PC-3 (cell line): ENCODE measurements at regions not wholly inside any gene's neighbourhood (a gene's known extent, or its start where the extent isn't known, plus 50 kb on each side); places are given as distances from the start of the nearest gene placed in this dataset.

ENCODE experiments used
- CTCF ChIP-seq: fragments of 300-600 bp; sonication (generic); conservative IDR thresholded peaks from 2 replicates; pipeline ENCODE4 v1.5.1; 2017; ENCODE audit warnings: antibody characterized with exemption, low read depth, mild to moderate bottlenecking, low read length
- EZH2 ChIP-seq: fragments of 300-600 bp; sonication (generic); IDR thresholded peaks from one replicate; pipeline ENCODE4 v1.6.1; 2017; ENCODE audit warnings: antibody characterized with exemption, mild to moderate bottlenecking, low read length; ENCODE audit not compliant: unreplicated experiment
- EZH2phosphoT487 ChIP-seq: fragments of 300-600 bp; sonication (generic); IDR thresholded peaks from 2 replicates; pipeline ENCODE4 v1.6.1; 2018; ENCODE audit warnings: mild to moderate bottlenecking, antibody characterized with exemption, low read length, borderline replicate concordance

DNA sequence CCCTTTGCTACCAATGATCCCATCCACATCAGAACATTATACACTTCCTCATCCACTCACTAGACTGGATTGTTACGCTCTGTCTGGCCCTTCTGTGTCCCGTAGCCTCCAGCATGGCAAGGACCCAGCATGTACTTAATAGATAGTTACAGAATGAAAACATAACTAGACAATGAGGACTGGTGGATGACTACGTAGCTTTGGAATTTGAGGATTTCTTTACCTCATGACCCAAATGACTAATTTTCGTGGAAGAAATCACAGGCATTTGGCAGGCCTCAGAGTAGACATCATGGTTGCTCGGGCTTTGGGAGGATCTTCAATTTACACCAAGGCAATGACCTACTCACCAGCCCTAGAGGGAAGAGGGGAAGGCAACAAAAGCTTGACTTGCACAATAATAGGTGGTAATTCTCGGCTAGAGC is 299.8 kb downstream of the TLE1 start:
- TF ChIP-seq CTCF: no peak
- TF ChIP-seq EZH2: no peak
- no peak for TF ChIP-seq EZH2phosphoT487
